Activated CD4-positive, alpha-beta memory T cell treated with anti-CD3 and anti-CD28 coated beads, Interleukin-2, amount 10 ng/mL, durations not matched to agents 7 days and 5 days (primary cell): ENCODE measurements at regions not wholly inside any gene's neighbourhood (a gene's known extent, or its start where the extent isn't known, plus 50 kb on each side); places are given as distances from the start of the nearest gene placed in this dataset.
A peak's percentile ranks its signal among the peaks of the same experiment; 100 is the strongest.

Source experiments
- CTCF ChIA-PET: fragments of 350-600 bp; sonication (Branson Sonifier 250); formaldehyde crosslinking; loops from one replicate; lab custom pipeline; 2021; ENCODE audit warnings: antibody characterized with exemption, inconsistent platforms; lab: Charles Lee
- POLR2A ChIA-PET: fragments of 350-600 bp; sonication (Branson Sonifier 250); formaldehyde crosslinking; loops from one replicate; lab custom pipeline; 2021; ENCODE audit warnings: antibody characterized with exemption; lab: Charles Lee
- DNase-seq: peaks from one replicate; pipeline ENCODE4 v3.0.0-alpha.2; 2020
- H3K27ac Mint-ChIP-seq: one replicate; pipeline ENCODE4 v1.8.0; 2021; ENCODE audit warnings: mild to moderate bottlenecking, mixed read lengths
- H3K27me3 Mint-ChIP-seq: one replicate; pipeline ENCODE4 v1.8.0; 2021; ENCODE audit warnings: mixed read lengths
- H3K36me3 Mint-ChIP-seq: one replicate; pipeline ENCODE4 v1.8.0; 2021; ENCODE audit warnings: low read depth, mixed read lengths
- H3K4me1 Mint-ChIP-seq: one replicate; pipeline ENCODE4 v1.8.0; 2021; ENCODE audit warnings: mixed read lengths
- H3K4me3 Mint-ChIP-seq: one replicate; pipeline ENCODE4 v1.8.0; 2021; ENCODE audit warnings: mild to moderate bottlenecking, mixed read lengths
- H3K9me3 Mint-ChIP-seq: one replicate; pipeline ENCODE4 v1.8.0; 2021; ENCODE audit warnings: mixed read lengths

- H3K27ac Mint-ChIP-seq = no peak overlapping the region
- no peaks in the 10 kb centered on the region for H3K36me3 Mint-ChIP-seq
- CTCF ChIA-PET = interaction anchor here (1.1 to 1.4 kb wide), 2 partner anchors 12 to 22 kb away, joined by 3 to 5 read pairs; no protein-coding TSS in a partner anchor
- no peaks in the 10 kb centered on the region for H3K9me3 Mint-ChIP-seq
- POLR2A ChIA-PET = no interaction called here
- no peaks in the 10 kb centered on the region for H3K4me1 Mint-ChIP-seq
- H3K27me3 Mint-ChIP-seq = peaks cover 40% of the 10 kb centered on the region
- no peak overlapping the region for H3K4me3 Mint-ChIP-seq
- no peak for DNase-seq
Measured at GRCh38 chr22:49317369-49317768, 510.3 kb downstream of the BRD1 start.

GRCh38 chr22:49312601-49313000 lies 515.1 kb downstream of the BRD1 start:
- ChIA-PET CTCF (no interaction called here), POLR2A (no interaction called here)
- no peaks in the 10 kb centered on the region for H3K9me3 Mint-ChIP-seq
- DNase-seq = no peak
- H3K4me3 Mint-ChIP-seq = no peak overlapping the region
- H3K27me3 Mint-ChIP-seq = peaks cover 37% of the 10 kb centered on the region
- no peak overlapping the region for H3K27ac Mint-ChIP-seq
- H3K4me1 Mint-ChIP-seq = no peaks in the 10 kb centered on the region
- no peaks in the 10 kb centered on the region for H3K36me3 Mint-ChIP-seq

- Mint-ChIP-seq H3K36me3 (no peaks in the 10 kb centered on the region), H3K27ac (no peak overlapping the region), H3K4me1 (no peaks in the 10 kb centered on the region), H3K27me3 (peaks cover 30% of the 10 kb centered on the region), H3K4me3 (no peak overlapping the region), H3K9me3 (no peaks in the 10 kb centered on the region)
- POLR2A ChIA-PET = no interaction called here
- DNase-seq = no peak
- CTCF ChIA-PET = no interaction called here
Measured at GRCh38 chr22:49310354-49310753, 517.3 kb downstream of the BRD1 start.

- Mint-ChIP-seq H3K27me3 (peaks cover 22% of the 10 kb centered on the region), H3K4me1 (no peaks in the 10 kb centered on the region), H3K27ac (no peak overlapping the region), H3K36me3 (no peaks in the 10 kb centered on the region), H3K9me3 (no peaks in the 10 kb centered on the region), H3K4me3 (no peak overlapping the region)
- no peak for DNase-seq
- ChIA-PET CTCF (no interaction called here), POLR2A (no interaction called here)
Measured at GRCh38 chr22:49308300-49308699, 519.4 kb downstream of the BRD1 start.

GRCh38 chr22:49307870-49308269 lies 519.8 kb downstream of the BRD1 start:
- Mint-ChIP-seq H3K27me3 (peaks cover 18% of the 10 kb centered on the region), H3K4me3 (no peak overlapping the region), H3K27ac (no peak overlapping the region), H3K4me1 (no peaks in the 10 kb centered on the region), H3K36me3 (no peaks in the 10 kb centered on the region), H3K9me3 (no peaks in the 10 kb centered on the region)
- DNase-seq = no peak
- POLR2A ChIA-PET = no interaction called here
- CTCF ChIA-PET = no interaction called here

GRCh38 chr22:49307481-49307830 lies 520.2 kb downstream of the BRD1 start:
- Mint-ChIP-seq H3K36me3 (no peaks in the 10 kb centered on the region), H3K4me1 (no peaks in the 10 kb centered on the region), H3K9me3 (no peaks in the 10 kb centered on the region), H3K27me3 (peaks cover 16% of the 10 kb centered on the region), H3K4me3 (no peak overlapping the region), H3K27ac (no peak overlapping the region)
- no peak for DNase-seq
- POLR2A ChIA-PET = no interaction called here
- CTCF ChIA-PET = no interaction called here

- Mint-ChIP-seq H3K36me3 (no peaks in the 10 kb centered on the region), H3K9me3 (no peaks in the 10 kb centered on the region), H3K4me3 (no peak overlapping the region), H3K27ac (no peak overlapping the region), H3K4me1 (no peaks in the 10 kb centered on the region), H3K27me3 (peaks cover 16% of the 10 kb centered on the region)
- no peak for DNase-seq
- CTCF ChIA-PET = no interaction called here
- POLR2A ChIA-PET = no interaction called here
Measured at GRCh38 chr22:49306632-49307480, 520.8 kb downstream of the BRD1 start.

- H3K4me3 Mint-ChIP-seq = no peak overlapping the region
- no peaks in the 10 kb centered on the region for H3K4me1 Mint-ChIP-seq
- ChIA-PET POLR2A (no interaction called here), CTCF (interaction anchor here (1.2 to 1.7 kb wide), 4 partner anchors 16 to 327 kb away, joined by 3 to 15 read pairs (median 4); no protein-coding TSS in a partner anchor)
- no peaks in the 10 kb centered on the region for H3K9me3 Mint-ChIP-seq
- no peak for DNase-seq
- no peaks in the 10 kb centered on the region for H3K36me3 Mint-ChIP-seq
- peaks cover 13% of the 10 kb centered on the region for H3K27me3 Mint-ChIP-seq
- H3K27ac Mint-ChIP-seq = no peak overlapping the region
Measured at GRCh38 chr22:49305966-49306631, 521.6 kb downstream of the BRD1 start.

- no peak overlapping the region for H3K27ac Mint-ChIP-seq
- ChIA-PET POLR2A (no interaction called here), CTCF (interaction anchor here (0.7 to 1.7 kb wide), 11 partner anchors 8 to 396 kb away, joined by 3 to 15 read pairs (median 4); no protein-coding TSS in a partner anchor)
- peaks cover 8% of the 10 kb centered on the region for H3K27me3 Mint-ChIP-seq
- H3K36me3 Mint-ChIP-seq = no peaks in the 10 kb centered on the region
- peak; percentile 58 for DNase-seq
- no peaks in the 10 kb centered on the region for H3K9me3 Mint-ChIP-seq
- H3K4me1 Mint-ChIP-seq = no peaks in the 10 kb centered on the region
- no peak overlapping the region for H3K4me3 Mint-ChIP-seq
Measured at GRCh38 chr22:49305214-49305965, 522.3 kb downstream of the BRD1 start.

GRCh38 chr22:49303781-49304461 lies 523.8 kb downstream of the BRD1 start:
- H3K27ac Mint-ChIP-seq = no peak overlapping the region
- no peak overlapping the region for H3K4me3 Mint-ChIP-seq
- H3K36me3 Mint-ChIP-seq = no peaks in the 10 kb centered on the region
- ChIA-PET CTCF (interaction anchor here (1.5 kb wide), 1 partner anchor 11 kb away, joined by 8 read pairs; no protein-coding TSS in a partner anchor), POLR2A (no interaction called here)
- no peaks in the 10 kb centered on the region for H3K27me3 Mint-ChIP-seq
- no peaks in the 10 kb centered on the region for H3K4me1 Mint-ChIP-seq
- H3K9me3 Mint-ChIP-seq = no peaks in the 10 kb centered on the region
- DNase-seq = no peak

- no peak overlapping the region for H3K4me3 Mint-ChIP-seq
Measured at GRCh38 chr22:49303061-49303735, 524.5 kb downstream of the BRD1 start.

GRCh38 chr22:49302530-49302929 lies 525.1 kb downstream of the BRD1 start:
- Mint-ChIP-seq H3K36me3 (no peaks in the 10 kb centered on the region), H3K27me3 (no peaks in the 10 kb centered on the region), H3K9me3 (no peaks in the 10 kb centered on the region), H3K4me3 (no peak overlapping the region), H3K4me1 (no peaks in the 10 kb centered on the region), H3K27ac (no peak overlapping the region)
- no peak for DNase-seq
- ChIA-PET CTCF (interaction anchor here (0.5 kb wide), 1 partner anchor 1639 kb away, joined by 4 read pairs; no protein-coding TSS in a partner anchor), POLR2A (no interaction called here)

More at GRCh38 chr22:49303061-49303735, 524.5 kb downstream of the BRD1 start:
- CTCF ChIA-PET = interaction anchor here (0.5 kb wide), 1 partner anchor 1640 kb away, joined by 4 read pairs; no protein-coding TSS in a partner anchor
- Mint-ChIP-seq H3K4me1 (no peaks in the 10 kb centered on the region), H3K27ac (no peak overlapping the region), H3K27me3 (no peaks in the 10 kb centered on the region), H3K9me3 (no peaks in the 10 kb centered on the region), H3K36me3 (no peaks in the 10 kb centered on the region)
- POLR2A ChIA-PET = no interaction called here
- DNase-seq = peak; percentile 14
